ENCODE measurements at regions not wholly inside any gene's neighbourhood (a gene's known extent, or its start where the extent isn't known, plus 50 kb on each side); places are given as distances from the start of the nearest gene placed in this dataset.
"Not testable (repeated sequence)": the region's sequence is repeated elsewhere in the genome, so short reads cannot be mapped to it uniquely, and the experiment has no call there.

DNA sequence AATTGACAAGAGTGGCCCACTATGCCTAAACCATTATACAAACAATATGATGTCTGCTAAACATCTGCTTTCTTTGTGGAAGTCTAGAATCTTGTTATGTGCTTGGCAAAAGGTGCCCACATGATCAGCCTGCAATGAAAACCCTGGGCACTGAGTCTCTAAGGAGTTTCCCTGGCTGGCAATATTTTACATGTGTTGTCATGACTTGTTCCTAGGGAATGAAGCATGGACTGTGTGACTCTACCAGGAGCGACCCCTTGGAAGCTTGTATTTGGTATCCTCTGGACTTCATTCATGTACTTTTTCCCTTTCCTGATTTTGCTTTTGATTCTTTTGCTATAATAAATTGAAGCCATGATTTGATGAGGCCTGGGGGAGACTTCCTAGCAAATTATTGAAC is 324.9 kb downstream of the HHIPL2 start:
- ATAC-seq (no peak), DNase-seq (ENCODE audit: low spot score) (no peak)
- intact Hi-C loops (cut with DNase I), result no loop called here

- no peak for DNase-seq (ENCODE audit: low spot score)
- intact Hi-C loops (cut with DNase I), result no loop called here
- no peak for ATAC-seq
Measured at GRCh38 chr1:222216255-222216754, 331.6 kb downstream of the HHIPL2 start.

GRCh38 chr1:222210776-222211175 is 337.1 kb downstream of the HHIPL2 start:
- no peak for ATAC-seq
- no peak for DNase-seq (ENCODE audit: low spot score)
- intact Hi-C loops (cut with DNase I), result no loop called here

GRCh38 chr1:222204475-222204874 is 343.4 kb downstream of the HHIPL2 start:
- intact Hi-C loops (cut with DNase I), result no loop called here
- no peak for DNase-seq (ENCODE audit: low spot score)
- ATAC-seq, result no peak

- DNase-seq (ENCODE audit: low spot score) (no peak), ATAC-seq (no peak)
- intact Hi-C loops (cut with DNase I), result no loop called here
Measured at GRCh38 chr1:222202831-222203230, 345.1 kb downstream of the HHIPL2 start.

GRCh38 chr1:222196736-222197135 is 351.2 kb downstream of the HHIPL2 start:
- DNase-seq (ENCODE audit: low spot score) (no peak), ATAC-seq (no peak)
- intact Hi-C loops (cut with DNase I), result no loop called here

DNA sequence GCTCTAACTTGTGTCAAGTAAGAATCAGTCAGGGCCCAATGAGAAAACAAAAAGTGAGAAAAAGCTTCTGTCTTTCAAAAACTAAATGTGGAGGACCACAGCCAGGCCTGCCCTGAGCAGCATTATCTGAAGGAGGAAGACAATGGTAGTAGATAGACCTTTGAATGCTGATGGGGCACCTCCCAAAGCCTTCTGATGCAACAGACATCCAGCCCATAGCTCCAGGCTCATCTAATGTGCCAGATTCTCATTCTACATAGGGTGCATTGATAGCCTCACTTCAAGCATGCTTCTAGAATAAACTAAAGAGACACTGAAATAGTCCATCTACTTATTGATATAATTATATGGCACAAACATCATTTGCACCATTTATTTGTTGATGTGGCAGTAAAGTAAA is 351.6 kb downstream of the HHIPL2 start:
- intact Hi-C loops (cut with DNase I), result no loop called here

GRCh38 chr1:222195857-222196256 is 352.0 kb downstream of the HHIPL2 start:
- intact Hi-C loops (cut with DNase I), result no loop called here
- no peak for ATAC-seq
- no peak for DNase-seq (ENCODE audit: low spot score)

More for the DNA sequence above, 351.6 kb downstream of the HHIPL2 start:
- no peak for ATAC-seq
- no peak for DNase-seq (ENCODE audit: low spot score)

- intact Hi-C loops (cut with DNase I), result no loop called here
- no peak for ATAC-seq
Measured at GRCh38 chr1:222189218-222189617, 358.7 kb downstream of the HHIPL2 start.

GRCh38 chr1:222187566-222188332 is 360.2 kb downstream of the HHIPL2 start:
- ATAC-seq (no peak), DNase-seq (ENCODE audit: low spot score) (no peak)
- intact Hi-C loops (cut with DNase I), result no loop called here

More at GRCh38 chr1:222189218-222189617, 358.7 kb downstream of the HHIPL2 start:
- no peak for DNase-seq (ENCODE audit: low spot score)

DNA sequence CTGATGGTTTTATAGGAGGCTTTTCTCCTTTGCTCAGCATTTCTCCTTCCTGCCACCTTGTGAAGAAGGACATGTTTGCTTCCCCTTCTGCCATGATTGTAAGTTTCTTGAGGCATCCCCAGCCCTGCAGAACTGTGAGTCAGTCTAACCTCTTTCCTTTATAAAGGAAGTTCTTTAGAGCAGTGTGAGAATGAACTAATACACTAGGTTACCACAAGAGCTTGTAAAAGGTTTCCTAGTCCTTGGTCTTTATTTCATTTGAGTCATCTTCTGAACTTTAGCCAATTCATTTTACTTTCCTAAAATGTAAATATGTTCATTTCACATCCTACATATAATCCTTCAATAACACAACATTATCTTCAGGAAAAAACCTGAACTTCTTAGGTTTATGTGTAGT is 365.3 kb downstream of the HHIPL2 start:
- no peak for ATAC-seq
- no peak for DNase-seq (ENCODE audit: low spot score)
- intact Hi-C loops (cut with DNase I), result no loop called here

- no peak for DNase-seq (ENCODE audit: low spot score)
Measured at GRCh38 chr1:222181191-222181590, 366.7 kb downstream of the HHIPL2 start.

GRCh38 chr1:222177496-222177895 is 370.4 kb downstream of the HHIPL2 start:
- ATAC-seq; intact Hi-C loops (cut with DNase I); DNase-seq (ENCODE audit: low spot score): not testable (repeated sequence)

More at GRCh38 chr1:222181191-222181590, 366.7 kb downstream of the HHIPL2 start:
- intact Hi-C loops (cut with DNase I), result no loop called here
- ATAC-seq, result no peak

- no peak for DNase-seq (ENCODE audit: low spot score)
- intact Hi-C loops (cut with DNase I), result no loop called here
- ATAC-seq, result peak; percentile 32
Measured at GRCh38 chr1:222171005-222171404, 376.9 kb downstream of the HHIPL2 start.

DNA sequence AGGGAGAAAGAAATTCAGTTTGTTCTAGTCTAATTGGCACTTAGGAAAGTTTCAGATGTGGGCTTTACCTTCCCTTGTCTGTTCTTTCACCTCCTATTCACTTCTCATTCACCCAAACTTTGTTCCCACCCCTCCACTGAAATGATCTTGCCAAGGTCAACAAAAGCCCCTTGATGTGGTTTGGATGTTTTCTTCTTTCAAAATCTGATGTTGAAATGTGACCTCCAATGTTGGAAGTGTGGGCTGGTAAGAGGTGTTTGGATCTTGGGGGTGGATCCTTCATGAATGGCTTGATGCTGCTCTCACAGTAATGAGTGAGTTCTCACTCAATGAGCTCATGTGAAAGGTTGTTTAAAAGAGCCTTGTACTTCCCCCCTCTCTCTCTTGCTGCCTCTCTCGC is 379.3 kb downstream of the HHIPL2 start:
- intact Hi-C loops (cut with DNase I), result no loop called here
- no peak for ATAC-seq
- no peak for DNase-seq (ENCODE audit: low spot score)

GRCh38 chr1:222167896-222168295 is 380.0 kb downstream of the HHIPL2 start:
- no peak for DNase-seq (ENCODE audit: low spot score)
- intact Hi-C loops (cut with DNase I), result no loop called here
- no peak for ATAC-seq

DNA sequence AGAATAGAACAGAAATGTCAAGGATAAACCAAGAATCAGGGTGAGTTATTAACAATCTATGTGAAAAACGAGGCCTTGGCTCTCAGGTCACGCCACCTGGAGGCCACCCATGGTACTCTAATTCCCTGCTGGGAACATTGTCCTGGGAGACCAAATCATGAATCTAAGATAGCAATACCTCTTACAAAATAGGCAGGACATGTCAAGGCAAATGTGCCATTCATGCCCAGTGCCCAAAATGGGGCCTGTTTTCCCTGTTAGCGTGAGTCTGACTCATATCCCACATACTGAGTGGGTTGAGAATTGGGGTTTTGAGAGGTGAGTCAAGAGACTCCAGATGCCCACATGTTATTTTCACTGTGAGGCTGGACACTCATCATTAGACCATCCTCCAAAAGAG is 380.8 kb downstream of the HHIPL2 start:
- intact Hi-C loops (cut with DNase I), result no loop called here
- ATAC-seq, result no peak
- no peak for DNase-seq (ENCODE audit: low spot score)

DNA sequence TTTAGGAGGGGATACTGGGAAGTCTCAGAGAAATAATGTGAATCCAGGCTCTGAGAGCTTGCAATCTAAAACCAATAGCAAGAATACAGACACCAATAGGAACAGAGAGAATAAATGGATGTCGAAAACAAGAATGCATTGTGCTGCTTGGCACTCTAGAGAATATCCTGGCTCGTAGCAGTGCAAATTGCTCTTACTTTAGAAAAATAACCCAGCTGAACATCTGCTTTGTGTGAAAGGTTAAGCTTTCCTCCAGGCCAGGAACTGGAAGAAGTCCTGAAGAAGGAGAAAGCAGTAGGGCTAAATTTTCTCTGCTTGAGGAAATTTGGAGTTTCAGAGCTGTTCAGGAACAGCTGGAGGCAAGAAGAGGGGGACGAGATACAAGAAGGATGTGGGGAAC is 382.3 kb downstream of the HHIPL2 start:
- ATAC-seq (peak; percentile 96), DNase-seq (ENCODE audit: low spot score) (no peak)
- intact Hi-C loops (cut with DNase I), result no loop called here

GRCh38 chr1:222163895-222164294 is 384.0 kb downstream of the HHIPL2 start:
- DNase-seq (ENCODE audit: low spot score) (no peak), ATAC-seq (no peak)
- intact Hi-C loops (cut with DNase I), result no loop called here

GRCh38 chr1:222161676-222162075 is 386.2 kb downstream of the HHIPL2 start:
- DNase-seq (ENCODE audit: low spot score), result no peak
- no peak for ATAC-seq
- intact Hi-C loops (cut with DNase I), result no loop called here

DNA sequence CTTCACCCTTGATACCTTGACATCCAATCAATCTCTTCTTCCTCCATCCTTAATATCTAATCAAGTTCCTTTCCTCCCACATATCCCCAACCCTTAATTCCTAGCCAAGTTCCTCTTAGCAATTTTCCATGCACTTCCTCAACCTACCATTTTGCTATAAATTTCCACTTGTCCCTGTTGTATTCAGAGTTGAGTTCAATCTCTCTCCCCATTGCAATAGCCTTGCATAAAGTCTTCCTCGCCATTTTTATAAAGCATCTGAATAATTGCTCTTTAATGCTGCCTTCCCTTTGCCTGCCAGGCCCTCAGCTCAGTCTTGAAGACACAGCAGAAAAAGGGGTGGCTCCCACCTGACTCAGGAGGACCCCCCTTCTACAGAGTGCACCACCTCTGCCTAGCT is 390.3 kb downstream of the HHIPL2 start:
- no peak for DNase-seq (ENCODE audit: low spot score)
- ATAC-seq, result no peak
- intact Hi-C loops (cut with DNase I), result no loop called here

Measured in sciatic nerve (tissue), 2 donors.